PFSK-1 (cell line): ENCODE measurements at regions not wholly inside any gene's neighbourhood (a gene's known extent, or its start where the extent isn't known, plus 50 kb on each side); places are given as distances from the start of the nearest gene placed in this dataset.

Source experiments
- FOXP2 ChIP-seq: optimal IDR thresholded peaks from 2 replicates; pipeline ENCODE3; 2011; ENCODE audit warnings: borderline replicate concordance, control low read depth, inconsistent platforms; ENCODE audit not compliant: insufficient read depth; ENCODE audit errors: extremely low read length, extremely low read depth
- POLR2AphosphoS5 ChIP-seq: IDR thresholded peaks from 2 replicates; pipeline ENCODE4 v1.6.1; 2012; ENCODE audit warnings: low read depth, mild to moderate bottlenecking, control low read depth, low read length, moderate library complexity
- SIN3A ChIP-seq: IDR thresholded peaks from 2 replicates; pipeline ENCODE4 v1.6.1; 2012; ENCODE audit warnings: mild to moderate bottlenecking, low read length, moderate library complexity, borderline replicate concordance; ENCODE audit not compliant: insufficient read depth
- TAF1 ChIP-seq: IDR thresholded peaks from 2 replicates; pipeline ENCODE4 v1.6.1; 2012; ENCODE audit warnings: low read length, control low read depth, borderline replicate concordance; ENCODE audit not compliant: insufficient read depth
- TF ChIP-seq, protein P1 (sequence below), 2 experiments: IDR thresholded peaks; 2 replicates each; pipeline versions ENCODE4 v1.6.1 to v1.8.0; 2011 to 2012; ENCODE audit warnings: low read depth in 2 of 2, low read length in 2 of 2, control low read depth in 1 of 2, inconsistent platforms in 1 of 2, mild to moderate bottlenecking in 1 of 2, moderate library complexity in 1 of 2; ENCODE audit not compliant: insufficient read depth in 1 of 2

DNA sequence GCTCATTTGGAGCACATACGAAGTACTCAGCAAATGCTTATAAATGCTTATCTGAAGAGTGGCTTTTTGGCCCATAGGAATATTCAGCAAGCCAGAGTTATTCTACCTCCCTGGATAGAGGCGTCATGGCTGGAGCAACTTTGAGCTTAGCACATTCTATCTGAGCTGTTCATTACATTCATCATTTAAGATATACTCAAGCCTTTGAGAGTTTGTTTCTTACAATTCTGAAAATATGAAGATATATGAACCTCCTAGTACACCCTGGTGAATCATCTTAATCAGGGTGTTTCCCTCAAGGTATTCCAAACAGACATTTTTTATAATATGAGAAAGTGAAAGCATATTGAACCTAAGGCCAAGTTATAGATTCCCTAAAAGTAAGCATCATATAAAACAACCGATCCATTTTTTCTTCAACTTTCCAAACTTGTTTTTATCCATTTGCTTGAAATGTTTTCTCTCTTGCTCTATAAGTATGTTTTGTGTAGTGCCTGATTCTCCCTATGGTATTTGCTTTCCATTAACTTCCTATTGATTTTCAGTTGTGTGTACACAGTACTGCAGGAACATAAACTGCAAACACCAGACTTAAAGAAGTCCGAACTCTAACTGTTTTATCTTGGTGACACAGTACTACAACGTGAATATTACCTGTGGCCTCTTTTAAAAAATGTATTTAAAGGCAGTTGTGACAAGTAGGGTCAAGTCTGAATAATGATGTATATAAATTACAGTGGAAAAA lies 139.7 kb upstream of the PTPRK start:
- TF ChIP-seq SIN3A (no peak), FOXP2 (no peak), TAF1 (no peak), POLR2AphosphoS5 (no peak)
- TF ChIP-seq, protein P1, sequence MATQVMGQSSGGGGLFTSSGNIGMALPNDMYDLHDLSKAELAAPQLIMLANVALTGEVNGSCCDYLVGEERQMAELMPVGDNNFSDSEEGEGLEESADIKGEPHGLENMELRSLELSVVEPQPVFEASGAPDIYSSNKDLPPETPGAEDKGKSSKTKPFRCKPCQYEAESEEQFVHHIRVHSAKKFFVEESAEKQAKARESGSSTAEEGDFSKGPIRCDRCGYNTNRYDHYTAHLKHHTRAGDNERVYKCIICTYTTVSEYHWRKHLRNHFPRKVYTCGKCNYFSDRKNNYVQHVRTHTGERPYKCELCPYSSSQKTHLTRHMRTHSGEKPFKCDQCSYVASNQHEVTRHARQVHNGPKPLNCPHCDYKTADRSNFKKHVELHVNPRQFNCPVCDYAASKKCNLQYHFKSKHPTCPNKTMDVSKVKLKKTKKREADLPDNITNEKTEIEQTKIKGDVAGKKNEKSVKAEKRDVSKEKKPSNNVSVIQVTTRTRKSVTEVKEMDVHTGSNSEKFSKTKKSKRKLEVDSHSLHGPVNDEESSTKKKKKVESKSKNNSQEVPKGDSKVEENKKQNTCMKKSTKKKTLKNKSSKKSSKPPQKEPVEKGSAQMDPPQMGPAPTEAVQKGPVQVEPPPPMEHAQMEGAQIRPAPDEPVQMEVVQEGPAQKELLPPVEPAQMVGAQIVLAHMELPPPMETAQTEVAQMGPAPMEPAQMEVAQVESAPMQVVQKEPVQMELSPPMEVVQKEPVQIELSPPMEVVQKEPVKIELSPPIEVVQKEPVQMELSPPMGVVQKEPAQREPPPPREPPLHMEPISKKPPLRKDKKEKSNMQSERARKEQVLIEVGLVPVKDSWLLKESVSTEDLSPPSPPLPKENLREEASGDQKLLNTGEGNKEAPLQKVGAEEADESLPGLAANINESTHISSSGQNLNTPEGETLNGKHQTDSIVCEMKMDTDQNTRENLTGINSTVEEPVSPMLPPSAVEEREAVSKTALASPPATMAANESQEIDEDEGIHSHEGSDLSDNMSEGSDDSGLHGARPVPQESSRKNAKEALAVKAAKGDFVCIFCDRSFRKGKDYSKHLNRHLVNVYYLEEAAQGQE (IDR thresholded peaks at IDR 0.05; ENCODE audit: insufficient read depth in 1 of 2, low read depth in 2 of 2, low read length in 2 of 2): no peak

DNA sequence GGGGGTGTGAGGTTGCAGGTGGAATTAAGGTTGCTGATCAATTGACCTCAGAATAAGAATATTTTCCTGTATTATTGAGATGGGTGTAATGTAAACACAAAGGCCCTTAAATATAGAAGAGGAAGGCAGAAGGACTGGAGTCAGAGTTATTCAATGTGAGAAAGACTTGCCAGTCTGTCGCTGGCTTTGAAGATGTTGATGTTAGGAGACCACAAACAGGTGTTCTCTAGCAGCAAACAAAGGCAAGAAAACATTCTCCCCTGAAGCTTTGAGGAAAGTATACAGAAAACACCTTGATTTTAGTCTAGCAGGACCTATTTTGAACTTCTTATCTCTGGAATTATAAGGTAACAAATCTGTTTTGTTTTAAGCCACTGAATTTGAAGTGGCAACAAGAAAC lies 138.9 kb upstream of the PTPRK start:
- TF ChIP-seq TAF1: no peak
- no peak for TF ChIP-seq SIN3A
- no peak for TF ChIP-seq FOXP2
- TF ChIP-seq POLR2AphosphoS5: no peak
- TF ChIP-seq, protein P1 (IDR thresholded peaks at IDR 0.05; ENCODE audit: insufficient read depth in 1 of 2, low read depth in 2 of 2, low read length in 2 of 2): no peak

DNA sequence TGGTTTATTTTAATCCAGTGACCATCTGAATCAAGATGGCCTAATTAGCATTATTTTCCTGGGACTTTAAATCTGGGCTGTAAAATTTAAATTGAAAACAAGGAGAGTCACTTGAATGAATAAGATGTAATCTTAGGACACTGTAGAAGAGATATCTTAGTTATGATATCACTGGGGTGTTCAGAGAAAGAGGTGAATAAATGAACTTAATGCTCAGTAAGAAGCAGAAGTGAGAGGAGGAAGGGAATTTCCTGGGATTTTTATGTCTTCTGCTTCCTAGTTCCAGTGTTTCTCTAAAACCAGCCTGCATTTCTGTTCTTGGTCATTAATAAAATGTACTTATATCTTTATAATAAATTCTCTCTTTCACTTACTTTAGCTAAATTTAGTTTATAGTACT lies 136.8 kb upstream of the PTPRK start:
- no peak for TF ChIP-seq SIN3A
- no peak for TF ChIP-seq FOXP2
- TF ChIP-seq, protein P1 (IDR thresholded peaks at IDR 0.05; ENCODE audit: insufficient read depth in 1 of 2, low read depth in 2 of 2, low read length in 2 of 2): no peak
- TF ChIP-seq POLR2AphosphoS5: no peak
- TF ChIP-seq TAF1: no peak

DNA sequence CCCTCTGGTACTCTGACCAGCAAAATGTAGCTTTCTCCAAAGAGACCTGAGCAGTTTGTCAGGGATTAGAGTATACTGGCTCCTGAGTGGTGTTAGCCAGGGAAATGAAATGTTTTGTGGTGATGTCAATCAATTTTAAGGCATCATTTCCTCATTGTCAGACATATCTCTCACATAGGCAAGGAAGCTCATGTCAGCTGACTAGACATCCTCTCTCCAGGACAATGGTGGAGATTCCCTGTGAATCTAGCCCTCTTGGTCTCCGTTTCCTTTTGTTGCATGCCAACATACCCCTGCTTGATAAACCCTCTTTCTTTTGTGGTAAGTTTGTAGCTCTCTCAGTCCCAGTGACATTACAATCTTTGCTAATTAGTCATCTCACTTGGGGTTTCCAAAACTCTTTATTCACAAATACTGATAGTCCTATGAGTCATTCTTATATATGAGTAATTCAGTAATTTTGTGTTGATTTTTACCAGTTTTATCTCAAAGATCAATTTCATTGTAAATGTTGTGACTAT lies 135.6 kb upstream of the PTPRK start:
- TF ChIP-seq, protein P1 (IDR thresholded peaks at IDR 0.05; ENCODE audit: insufficient read depth in 1 of 2, low read depth in 2 of 2, low read length in 2 of 2): peak in 1 of 2 experiments; percentile 58; a peak in 1 of 4 replicates
- no peak for TF ChIP-seq TAF1

DNA sequence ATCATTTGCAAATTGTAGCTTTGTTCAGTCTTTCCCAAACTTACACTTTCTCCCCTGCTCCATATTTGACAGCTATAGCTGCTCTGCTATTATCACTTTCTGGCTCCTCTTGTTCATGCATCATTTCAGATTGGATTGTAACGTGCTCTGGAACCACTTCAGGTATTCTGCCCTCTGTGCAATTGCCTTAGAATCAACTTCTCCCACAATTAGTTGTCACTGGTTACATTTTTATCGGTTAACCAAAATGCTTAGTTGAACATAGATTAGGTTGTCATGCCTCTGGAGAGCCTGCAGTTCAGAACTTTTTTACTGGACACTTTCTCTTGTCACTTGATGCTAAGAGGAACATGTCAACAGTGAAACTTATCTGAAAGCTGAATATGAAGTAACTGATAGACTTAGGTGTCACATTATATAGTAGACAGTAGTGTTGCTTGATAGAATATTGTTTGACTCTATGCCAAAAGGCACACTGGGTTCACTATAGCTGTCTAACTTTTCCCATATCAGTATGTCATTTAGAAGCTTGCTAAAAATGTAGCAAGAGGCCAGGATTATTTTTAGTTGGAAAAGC lies 127.7 kb upstream of the PTPRK start:
- TF ChIP-seq FOXP2 (no peak), TAF1 (no peak), POLR2AphosphoS5 (no peak), SIN3A (no peak)
- TF ChIP-seq, protein P1 (IDR thresholded peaks at IDR 0.05; ENCODE audit: insufficient read depth in 1 of 2, low read depth in 2 of 2, low read length in 2 of 2): no peak
